Mesodermal cell (in vitro differentiated cells): ENCODE measurements at regions not wholly inside any gene's neighbourhood (a gene's known extent, or its start where the extent isn't known, plus 50 kb on each side); places are given as distances from the start of the nearest gene placed in this dataset.
A peak's percentile ranks its signal among the peaks of the same experiment; 100 is the strongest.
"Not testable (repeated sequence)": the region's sequence is repeated elsewhere in the genome, so short reads cannot be mapped to it uniquely, and the experiment has no call there.

Experiments used
- H3K27ac ChIP-seq: 2 replicates; pipeline ENCODE4 v1.7.0; 2013; ENCODE audit warnings: mild to moderate bottlenecking, low read depth, low read length, moderate library complexity; ENCODE audit not compliant: severe bottlenecking
- H3K36me3 ChIP-seq: 2 replicates; pipeline ENCODE4 v1.7.1; 2013; ENCODE audit warnings: mild to moderate bottlenecking, low read length, moderate library complexity; ENCODE audit not compliant: control insufficient read depth, insufficient read depth
- H3K4me1 ChIP-seq: one replicate; pipeline ENCODE4 v1.7.1; 2013; ENCODE audit warnings: mild to moderate bottlenecking, low read length; ENCODE audit not compliant: insufficient read depth, control insufficient read depth, poor library complexity, severe bottlenecking
- H3K4me3 ChIP-seq: 2 replicates; pipeline ENCODE4 v1.7.0; 2013; ENCODE audit warnings: low read length, control low read depth, mild to moderate bottlenecking; ENCODE audit not compliant: insufficient read depth, poor library complexity, severe bottlenecking; ENCODE audit errors: extremely low read depth
- H3K9me3 ChIP-seq: 2 replicates; pipeline ENCODE4 v1.7.1; 2013; ENCODE audit warnings: mild to moderate bottlenecking, low read length, moderate library complexity; ENCODE audit not compliant: control insufficient read depth
- WGBS, 2 experiments: methylation state at CpG; one replicate each; pipeline ENCODE4 v1.1.5; 2013; ENCODE audit warnings: missing lambda C conversion rate in 2 of 2; ENCODE audit not compliant: insufficient coverage in 2 of 2; 5-methylcytosine and 5-hydroxymethylcytosine counted together

DNA sequence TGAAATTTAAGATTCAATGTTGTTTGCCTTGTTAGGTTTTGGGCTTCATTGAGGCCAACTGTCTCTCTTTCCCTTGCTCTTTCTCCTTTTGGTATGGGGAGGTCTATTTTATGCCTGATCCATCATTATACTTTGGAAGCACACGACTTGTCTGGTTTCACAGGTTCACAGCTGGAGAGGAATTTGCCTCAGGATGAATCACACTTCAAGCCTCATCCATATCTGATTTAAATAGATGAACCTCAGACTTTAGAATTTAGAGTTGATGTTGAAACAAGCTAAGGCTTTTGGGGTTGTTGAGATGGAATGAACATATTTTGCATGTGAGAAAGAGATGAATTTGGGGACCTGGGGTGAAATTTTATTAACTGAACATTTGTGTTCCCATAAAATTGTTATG is 150.5 kb upstream of the IGFBP3 start:
- no CpG with 5 or more reads among the region's 1 CpG for WGBS, 2 experiments
- Histone ChIP-seq H3K27ac (no peak overlapping the region), H3K4me3 (no peak overlapping the region), H3K36me3 (no peaks in the 10 kb centered on the region), H3K9me3 (no peaks in the 10 kb centered on the region), H3K4me1 (no peaks in the 10 kb centered on the region)

GRCh38 chr7:46071076-46071475 is 150.0 kb upstream of the IGFBP3 start:
- no peak overlapping the region for H3K27ac ChIP-seq
- H3K36me3 ChIP-seq = no peaks in the 10 kb centered on the region
- H3K9me3 ChIP-seq = no peaks in the 10 kb centered on the region
- 75 to 100% methylated on average over 1 to 2 of the region's 3 CpGs for WGBS, 2 experiments
- H3K4me1 ChIP-seq = no peaks in the 10 kb centered on the region
- no peak overlapping the region for H3K4me3 ChIP-seq

DNA sequence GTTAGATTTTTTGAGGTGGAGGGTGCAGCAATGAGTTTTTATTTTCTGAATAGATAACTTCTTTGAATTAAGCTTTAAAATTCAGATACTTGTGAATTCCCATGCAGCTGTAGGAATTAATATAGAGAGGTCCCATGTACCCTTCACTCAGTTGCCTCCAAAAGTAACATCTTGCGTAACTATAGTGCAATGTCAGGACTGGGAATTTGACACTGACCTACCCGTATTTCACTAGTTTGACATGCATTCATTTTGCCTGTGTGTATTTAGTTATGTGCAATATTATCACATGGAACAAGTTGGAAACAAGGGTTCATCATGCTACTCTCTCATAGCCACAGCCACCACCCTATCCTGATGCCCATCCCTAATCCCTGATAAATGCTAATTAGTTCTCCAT is 147.1 kb upstream of the IGFBP3 start:
- WGBS, 2 experiments = 100% methylated on average over 1 of the region's 2 CpGs
- Histone ChIP-seq H3K4me3 (no peak overlapping the region), H3K4me1 (no peaks in the 10 kb centered on the region), H3K9me3 (no peaks in the 10 kb centered on the region), H3K27ac (no peak overlapping the region), H3K36me3 (no peaks in the 10 kb centered on the region)

DNA sequence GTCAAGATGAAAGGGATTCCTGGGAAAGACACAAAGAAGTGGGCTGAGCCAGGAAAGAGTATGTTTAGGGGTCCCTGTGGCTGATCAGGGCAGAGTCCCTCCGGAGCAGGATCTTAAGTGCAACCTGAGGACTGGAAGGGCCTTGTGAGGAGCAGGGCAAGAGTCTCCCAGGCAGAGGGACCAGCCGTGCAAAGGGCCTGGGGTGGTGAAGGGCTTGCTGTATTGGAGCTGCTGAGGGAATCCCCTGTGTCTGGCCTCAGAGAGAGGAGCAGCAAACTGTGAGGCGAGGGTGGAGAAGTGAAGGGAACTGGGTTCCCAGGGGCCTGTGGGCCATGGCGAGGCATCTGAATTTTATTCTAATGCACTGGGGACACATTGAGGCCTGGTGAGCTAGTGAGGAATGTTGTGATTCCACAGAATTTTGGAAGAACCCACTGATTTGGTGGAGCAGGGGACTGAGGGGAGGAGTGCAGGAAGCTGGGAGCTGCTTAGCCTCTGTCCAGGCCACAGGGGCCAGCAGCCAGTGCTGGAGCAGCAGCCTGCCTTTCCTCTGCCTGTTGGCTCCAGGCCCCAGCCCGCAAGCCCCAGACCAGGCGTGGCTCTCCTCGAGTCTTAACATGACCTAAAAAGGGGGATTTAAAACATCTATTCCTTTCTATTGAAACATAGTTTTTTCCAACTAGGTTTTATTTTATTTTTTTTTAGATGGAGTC is 138.4 kb upstream of the IGFBP3 start:
- 73 to 88% methylated on average over 3 to 4 of the region's 7 CpGs for WGBS, 2 experiments
- Histone ChIP-seq H3K9me3 (no peaks in the 10 kb centered on the region), H3K36me3 (no peaks in the 10 kb centered on the region), H3K4me1 (no peaks in the 10 kb centered on the region), H3K27ac (no peak overlapping the region), H3K4me3 (no peak overlapping the region)

- no peaks in the 10 kb centered on the region for H3K36me3 ChIP-seq
- 88 to 100% methylated on average over 2 to 3 of the region's 4 CpGs for WGBS, 2 experiments
- peaks cover 3% of the 10 kb centered on the region for H3K9me3 ChIP-seq
- no peak overlapping the region for H3K27ac ChIP-seq
- H3K4me1 ChIP-seq = no peaks in the 10 kb centered on the region
- H3K4me3 ChIP-seq = no peak overlapping the region
Observed at GRCh38 chr7:46058086-46058823, 137.2 kb upstream of the IGFBP3 start.

GRCh38 chr7:46054915-46055314 is 133.8 kb upstream of the IGFBP3 start:
- Histone ChIP-seq H3K36me3 (no peaks in the 10 kb centered on the region), H3K9me3 (peaks cover 5% of the 10 kb centered on the region), H3K27ac (peak overlapping the region; percentile 57), H3K4me3 (no peak overlapping the region), H3K4me1 (no peaks in the 10 kb centered on the region)
- no CpG with 5 or more reads among the region's 4 CpGs for WGBS, 2 experiments

DNA sequence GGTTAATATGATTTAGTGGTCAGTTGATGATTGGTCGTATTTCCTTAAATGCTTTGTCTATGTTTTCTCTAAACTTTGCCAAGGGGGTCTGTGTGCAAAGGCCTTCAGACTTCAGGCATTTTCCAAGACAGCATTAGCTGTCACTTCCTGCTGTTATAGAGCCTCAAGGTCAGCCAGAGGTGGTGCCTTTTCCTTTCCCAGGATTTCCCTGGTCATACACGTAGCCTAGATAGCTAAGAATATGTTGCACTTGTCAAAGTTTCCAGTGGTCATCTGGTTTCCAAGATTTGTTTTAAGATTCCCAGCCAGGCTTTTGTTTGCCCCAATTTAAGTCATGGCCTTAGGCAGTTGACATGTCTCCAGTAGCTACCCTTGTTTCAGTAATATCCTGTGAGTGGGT is 133.2 kb upstream of the IGFBP3 start:
- peak overlapping the region; percentile 57 for H3K27ac ChIP-seq
- peaks cover 5% of the 10 kb centered on the region for H3K9me3 ChIP-seq
- no peaks in the 10 kb centered on the region for H3K4me1 ChIP-seq
- no peak overlapping the region for H3K4me3 ChIP-seq
- no peaks in the 10 kb centered on the region for H3K36me3 ChIP-seq
- 79 to 100% methylated on average over 1 to 2 of the region's 2 CpGs for whole genome bisulfite sequencing, 2 experiments

- Histone ChIP-seq H3K4me1 (no peaks in the 10 kb centered on the region), H3K9me3 (no peaks in the 10 kb centered on the region), H3K4me3 (no peak overlapping the region), H3K27ac (no peak overlapping the region), H3K36me3 (no peaks in the 10 kb centered on the region)
- 90 to 94% methylated on average over 7 to 9 of the region's 9 CpGs for WGBS, 2 experiments
Observed at GRCh38 chr7:46047581-46047980, 126.5 kb upstream of the IGFBP3 start.

GRCh38 chr7:46043338-46043737 is 122.3 kb upstream of the IGFBP3 start:
- H3K36me3 ChIP-seq, H3K27ac ChIP-seq, H3K4me3 ChIP-seq, H3K4me1 ChIP-seq, H3K9me3 ChIP-seq: not testable (repeated sequence)
- WGBS, 2 experiments = 82 to 100% methylated on average over 3 of the region's 6 CpGs

GRCh38 chr7:46039813-46040212 is 118.7 kb upstream of the IGFBP3 start:
- H3K4me3 ChIP-seq, H3K27ac ChIP-seq, H3K9me3 ChIP-seq, H3K4me1 ChIP-seq, H3K36me3 ChIP-seq: not testable (repeated sequence)
- no CpG with 5 or more reads among the region's 1 CpG for WGBS, 2 experiments

DNA sequence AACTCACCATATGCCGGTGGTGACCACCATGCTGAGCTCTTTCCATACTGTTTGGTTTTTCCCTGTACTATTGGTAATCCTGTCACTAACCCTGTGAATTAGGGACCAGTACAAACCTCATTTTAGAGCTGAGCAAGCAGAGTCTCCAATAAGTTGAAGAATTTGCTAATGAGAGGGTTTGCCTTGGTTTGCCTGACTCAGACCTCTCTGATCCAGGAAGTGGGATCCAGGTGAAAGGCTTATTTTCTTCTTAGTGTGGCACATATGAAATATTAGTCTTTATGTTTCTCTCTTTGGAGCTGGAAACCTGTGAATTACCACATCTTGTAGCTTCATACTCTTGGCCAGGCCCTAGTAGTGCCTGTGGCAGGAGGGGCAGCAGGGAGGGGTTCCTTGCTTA is 114.1 kb upstream of the IGFBP3 start:
- Histone ChIP-seq H3K36me3 (no peaks in the 10 kb centered on the region), H3K9me3 (peaks cover 4% of the 10 kb centered on the region), H3K4me3 (no peak overlapping the region), H3K4me1 (peaks cover 20% of the 10 kb centered on the region), H3K27ac (no peak overlapping the region)
- WGBS, 2 experiments = 67% methylated on average over 1 of the region's 1 CpG; no CpG with 5 or more reads in 1 of the 2 experiments
